ENCODE measurements at regions not wholly inside any gene's neighbourhood (a gene's known extent, or its start where the extent isn't known, plus 50 kb on each side); places are given as distances from the start of the nearest gene placed in this dataset.

- TF ChIP-seq CTCF (IDR thresholded peaks at IDR 0.05) (no peak), POLR2A (IDR thresholded peaks at IDR 0.05) (no peak)
Observed at GRCh38 chr4:4607336-4608213, 65.7 kb upstream of the STX18 start.

All from esophagus squamous epithelium (tissue), 4 donors.